T-helper 2 cell (primary cell): ENCODE measurements at regions not wholly inside any gene's neighbourhood (a gene's known extent, or its start where the extent isn't known, plus 50 kb on each side); places are given as distances from the start of the nearest gene placed in this dataset.
"Not testable (repeated sequence)": the region's sequence is repeated elsewhere in the genome, so short reads cannot be mapped to it uniquely, and the experiment has no call there.

Experiments
- DNase-seq, 5 experiments: peaks; one replicate each; pipeline versions ENCODE4 v3.0.0 to v3.0.0-alpha.2; 2012 to 2022

- DNase-seq, result no peak
Observed at GRCh38 chr6:13874191-13874549, 50.6 kb upstream of the RNF182 start.

- DNase-seq, result peak; percentile 38 to 60 (median 58)
Observed at GRCh38 chr6:13873288-13874190, 51.2 kb upstream of the RNF182 start.

GRCh38 chr6:13872681-13873080, 52.1 kb upstream of the RNF182 start:
- DNase-seq, result no peak

- not testable (repeated sequence) for DNase-seq
Observed at GRCh38 chr6:13872006-13872405, 52.7 kb upstream of the RNF182 start.

- DNase-seq, result no peak
Observed at GRCh38 chr6:13870214-13870830, 54.4 kb upstream of the RNF182 start.

GRCh38 chr6:13868236-13868635, 53.9 kb upstream of the MCUR1 start:
- DNase-seq, result no peak

- no peak for DNase-seq
Observed at GRCh38 chr6:13866301-13866700, 51.9 kb upstream of the MCUR1 start.

GRCh38 chr6:13865141-13865540, 50.8 kb upstream of the MCUR1 start:
- no peak for DNase-seq

GRCh38 chr6:13864669-13865068, 50.3 kb upstream of the MCUR1 start:
- not testable (repeated sequence) for DNase-seq
